Endodermal cell (in vitro differentiated cells): ENCODE measurements at regions not wholly inside any gene's neighbourhood (a gene's known extent, or its start where the extent isn't known, plus 50 kb on each side); places are given as distances from the start of the nearest gene placed in this dataset.

ENCODE experiments used
- DNase-seq: peaks from one replicate; pipeline ENCODE4 v3.0.0-alpha.2; 2017
- H3K27ac ChIP-seq: 2 replicates; pipeline ENCODE4 v1.5.1; 2013; ENCODE audit warnings: mild to moderate bottlenecking, low read depth, low read length, moderate library complexity
- H3K27me3 ChIP-seq: 2 replicates; pipeline ENCODE4 v1.6.1; 2013; ENCODE audit warnings: mild to moderate bottlenecking, low read length, moderate library complexity; ENCODE audit not compliant: insufficient read depth, control insufficient read depth, poor library complexity, severe bottlenecking
- H3K36me3 ChIP-seq: 2 replicates; pipeline ENCODE4 v1.7.0; 2013; ENCODE audit warnings: mild to moderate bottlenecking, low read length, moderate library complexity; ENCODE audit not compliant: control insufficient read depth, insufficient read depth
- H3K4me1 ChIP-seq: one replicate; pipeline ENCODE4 v1.7.0; 2013; ENCODE audit warnings: low read length; ENCODE audit not compliant: control insufficient read depth, insufficient read depth
- H3K4me3 ChIP-seq: 2 replicates; pipeline ENCODE4 v1.5.1; 2013; ENCODE audit warnings: mild to moderate bottlenecking, low read length, moderate library complexity
- H3K9ac ChIP-seq: 2 replicates; pipeline ENCODE4 v1.6.1; 2013; ENCODE audit warnings: mild to moderate bottlenecking, low read length, moderate library complexity; ENCODE audit not compliant: poor library complexity, severe bottlenecking; ENCODE audit errors: extremely low read depth
- H3K9me3 ChIP-seq: 2 replicates; pipeline ENCODE4 v1.6.1; 2013; ENCODE audit warnings: mild to moderate bottlenecking, low read length, moderate library complexity; ENCODE audit not compliant: control insufficient read depth
- H3K27ac Mint-ChIP-seq: 2 replicates; pipeline ENCODE4 v1.8.0; 2020; ENCODE audit warnings: mixed read lengths
- H3K27me3 Mint-ChIP-seq: 2 replicates; pipeline ENCODE4 v1.8.0; 2021; ENCODE audit warnings: mild to moderate bottlenecking, mixed read lengths; ENCODE audit not compliant: insufficient read depth
- H3K36me3 Mint-ChIP-seq: 2 replicates; pipeline ENCODE4 v1.8.0; 2020; ENCODE audit warnings: low read depth, mixed read lengths
- H3K4me1 Mint-ChIP-seq: 2 replicates; pipeline ENCODE4 v1.8.0; 2020; ENCODE audit warnings: mixed read lengths
- H3K4me3 Mint-ChIP-seq: 2 replicates; pipeline ENCODE4 v1.8.0; 2020; ENCODE audit warnings: mild to moderate bottlenecking, moderate library complexity, mixed read lengths
- H3K9me3 Mint-ChIP-seq: 2 replicates; pipeline ENCODE4 v1.8.0; 2020; ENCODE audit warnings: mild to moderate bottlenecking, mixed read lengths
- CTCF ChIP-seq: fragments of 200-600 bp; sonication (generic); conservative IDR thresholded peaks from 2 replicates; pipeline ENCODE4 v1.5.0; 2021; ENCODE audit warnings: antibody characterized with exemption, mild to moderate bottlenecking
- WGBS, 2 experiments: methylation state at CpG; one replicate each; pipeline versions ENCODE4 v1.1.5 to v1.1.7; 2013; ENCODE audit warnings: missing lambda C conversion rate in 2 of 2, mixed read lengths in 1 of 2; ENCODE audit not compliant: insufficient coverage in 1 of 2, insufficient read length in 1 of 2; 5-methylcytosine and 5-hydroxymethylcytosine counted together

GRCh38 chr6:22636452-22636851, 67.1 kb downstream of the HDGFL1 start:
- no peak for DNase-seq
- TF ChIP-seq CTCF = no peak
- Histone ChIP-seq H3K9me3 (no peaks in the 10 kb centered on the region), H3K27me3 (no peaks in the 10 kb centered on the region), H3K4me1 (peaks cover 12% of the 10 kb centered on the region), H3K36me3 (no peaks in the 10 kb centered on the region), H3K4me3 (no peak overlapping the region), H3K9ac (no peak overlapping the region), H3K27ac (no peak overlapping the region)
- peaks cover 13% of the 10 kb centered on the region for H3K4me1 Mint-ChIP-seq
- H3K27ac Mint-ChIP-seq = no peak overlapping the region
- no peaks in the 10 kb centered on the region for H3K9me3 Mint-ChIP-seq
- H3K4me3 Mint-ChIP-seq = no peak overlapping the region
- H3K36me3 Mint-ChIP-seq = no peaks in the 10 kb centered on the region
- H3K27me3 Mint-ChIP-seq = no peaks in the 10 kb centered on the region
- WGBS, 2 experiments = 97 to 100% methylated on average over 1 to 4 of the region's 4 CpGs

GRCh38 chr6:22637782-22638181, 68.4 kb downstream of the HDGFL1 start:
- Histone ChIP-seq H3K4me3 (no peak overlapping the region), H3K27ac (no peak overlapping the region), H3K9ac (no peak overlapping the region), H3K27me3 (no peaks in the 10 kb centered on the region), H3K4me1 (peaks cover 3% of the 10 kb centered on the region), H3K36me3 (no peaks in the 10 kb centered on the region), H3K9me3 (no peaks in the 10 kb centered on the region)
- Mint-ChIP-seq H3K4me3 (no peak overlapping the region), H3K36me3 (no peaks in the 10 kb centered on the region), H3K27ac (no peak overlapping the region), H3K27me3 (no peaks in the 10 kb centered on the region), H3K9me3 (no peaks in the 10 kb centered on the region), H3K4me1 (peaks cover 4% of the 10 kb centered on the region)
- no peak for TF ChIP-seq CTCF
- 96 to 100% methylated on average over 4 to 6 of the region's 6 CpGs for WGBS, 2 experiments
- DNase-seq = no peak

GRCh38 chr6:22638320-22638719, 69.0 kb downstream of the HDGFL1 start:
- Mint-ChIP-seq H3K4me3 (no peak overlapping the region), H3K27me3 (no peaks in the 10 kb centered on the region), H3K9me3 (no peaks in the 10 kb centered on the region), H3K36me3 (no peaks in the 10 kb centered on the region), H3K4me1 (no peaks in the 10 kb centered on the region), H3K27ac (no peak overlapping the region)
- DNase-seq = no peak
- 92 to 95% methylated on average over 2 to 3 of the region's 3 CpGs for WGBS, 2 experiments
- Histone ChIP-seq H3K9me3 (no peaks in the 10 kb centered on the region), H3K27me3 (no peaks in the 10 kb centered on the region), H3K4me3 (no peak overlapping the region), H3K36me3 (no peaks in the 10 kb centered on the region), H3K9ac (no peak overlapping the region), H3K27ac (no peak overlapping the region), H3K4me1 (no peaks in the 10 kb centered on the region)
- no peak for TF ChIP-seq CTCF
